Urinary bladder (tissue), 3 donors: ENCODE measurements at regions not wholly inside any gene's neighbourhood (a gene's known extent, or its start where the extent isn't known, plus 50 kb on each side); places are given as distances from the start of the nearest gene placed in this dataset.

Experiments
- DNase-seq: peaks from one replicate; pipeline ENCODE4 v3.0.0-alpha.2; 2015; ENCODE audit errors: extremely low spot score
- H3K27ac ChIP-seq: one replicate; pipeline ENCODE4 v1.5.1; 2013; ENCODE audit warnings: low read depth, mild to moderate bottlenecking, moderate library complexity
- H3K36me3 ChIP-seq: one replicate; pipeline ENCODE4 v1.6.1; 2013; ENCODE audit warnings: mild to moderate bottlenecking, moderate library complexity; ENCODE audit not compliant: insufficient read depth
- H3K4me1 ChIP-seq: one replicate; pipeline ENCODE4 v1.6.1; 2013; ENCODE audit warnings: mild to moderate bottlenecking, moderate library complexity; ENCODE audit not compliant: insufficient read depth
- H3K4me3 ChIP-seq: one replicate; pipeline ENCODE4 v1.5.1; 2013; ENCODE audit warnings: low read depth, low read length
- WGBS: extraction: QIAGEN DNeasy Blood & Tissue Kit; methylation state at CpG from one replicate; pipeline ENCODE4 v1.1.7; 2013; 5-methylcytosine and 5-hydroxymethylcytosine counted together
- donor health status: healthy with polysubstance abuse.
- donor health status: healthy.

- Histone ChIP-seq H3K36me3 (no peaks in the 10 kb centered on the region), H3K4me3 (no peak overlapping the region), H3K4me1 (no peaks in the 10 kb centered on the region), H3K27ac (no peak overlapping the region)
- 69% methylated on average over 3 of the region's 3 CpGs for WGBS
- no peak for DNase-seq
These were observed 239.0 kb downstream of the INHBA start for GRCh38 chr7:41463770-41464470.

GRCh38 chr7:41459623-41460261 is 243.1 kb downstream of the INHBA start:
- no peak overlapping the region for H3K27ac ChIP-seq
- DNase-seq: no peak
- WGBS: 80% methylated on average over 8 of the region's 8 CpGs
- H3K4me1 ChIP-seq: no peaks in the 10 kb centered on the region
- no peaks in the 10 kb centered on the region for H3K36me3 ChIP-seq
- no peak overlapping the region for H3K4me3 ChIP-seq

GRCh38 chr7:41459183-41459582 is 243.7 kb downstream of the INHBA start:
- WGBS: 86% methylated on average over 5 of the region's 5 CpGs
- DNase-seq: no peak

GRCh38 chr7:41457832-41458437 is 245.0 kb downstream of the INHBA start:
- no peaks in the 10 kb centered on the region for H3K36me3 ChIP-seq
- H3K27ac ChIP-seq: no peak overlapping the region
- H3K4me1 ChIP-seq: no peaks in the 10 kb centered on the region
- H3K4me3 ChIP-seq: no peak overlapping the region
- DNase-seq: no peak

More at GRCh38 chr7:41459183-41459582, 243.7 kb downstream of the INHBA start:
- no peaks in the 10 kb centered on the region for H3K36me3 ChIP-seq
- no peaks in the 10 kb centered on the region for H3K4me1 ChIP-seq
- H3K27ac ChIP-seq: no peak overlapping the region
- H3K4me3 ChIP-seq: no peak overlapping the region

- WGBS: 97% methylated on average over 1 of the region's 1 CpG
- no peak for DNase-seq
- Histone ChIP-seq H3K36me3 (no peaks in the 10 kb centered on the region), H3K27ac (no peak overlapping the region), H3K4me3 (no peak overlapping the region), H3K4me1 (no peaks in the 10 kb centered on the region)
These were observed 251.1 kb downstream of the INHBA start for GRCh38 chr7:41451826-41452225.

- 93% methylated on average over 5 of the region's 5 CpGs for WGBS
- Histone ChIP-seq H3K27ac (no peak overlapping the region), H3K36me3 (no peaks in the 10 kb centered on the region), H3K4me1 (no peaks in the 10 kb centered on the region), H3K4me3 (no peak overlapping the region)
- no peak for DNase-seq
These were observed 253.2 kb downstream of the INHBA start for GRCh38 chr7:41449694-41450093.

GRCh38 chr7:41449286-41449685 is 253.6 kb downstream of the INHBA start:
- DNase-seq: no peak
- Histone ChIP-seq H3K4me3 (no peak overlapping the region), H3K36me3 (no peaks in the 10 kb centered on the region), H3K4me1 (no peaks in the 10 kb centered on the region), H3K27ac (no peak overlapping the region)
- 61% methylated on average over 3 of the region's 3 CpGs for WGBS

- Histone ChIP-seq H3K4me3 (no peak overlapping the region), H3K27ac (no peak overlapping the region), H3K36me3 (no peaks in the 10 kb centered on the region), H3K4me1 (no peaks in the 10 kb centered on the region)
- DNase-seq: no peak
These were observed 254.8 kb downstream of the INHBA start for GRCh38 chr7:41448104-41448503.

GRCh38 chr7:41447450-41448042 is 255.3 kb downstream of the INHBA start:
- DNase-seq: no peak
- no peaks in the 10 kb centered on the region for H3K36me3 ChIP-seq
- WGBS: 86% methylated on average over 9 of the region's 9 CpGs
- H3K27ac ChIP-seq: no peak overlapping the region
- no peak overlapping the region for H3K4me3 ChIP-seq
- no peaks in the 10 kb centered on the region for H3K4me1 ChIP-seq

GRCh38 chr7:41446606-41447449 is 256.1 kb downstream of the INHBA start:
- DNase-seq: no peak
- H3K27ac ChIP-seq: no peak overlapping the region
- H3K36me3 ChIP-seq: no peaks in the 10 kb centered on the region
- 82% methylated on average over 7 of the region's 7 CpGs for WGBS
- no peak overlapping the region for H3K4me3 ChIP-seq
- no peaks in the 10 kb centered on the region for H3K4me1 ChIP-seq

- H3K27ac ChIP-seq: no peak overlapping the region
- H3K4me1 ChIP-seq: no peaks in the 10 kb centered on the region
- no peaks in the 10 kb centered on the region for H3K36me3 ChIP-seq
- H3K4me3 ChIP-seq: no peak overlapping the region
- WGBS: 91% methylated on average over 3 of the region's 3 CpGs
- DNase-seq: no peak
These were observed 256.9 kb downstream of the INHBA start for GRCh38 chr7:41445946-41446345.

- DNase-seq: no peak
- 70% methylated on average over 1 of the region's 1 CpG for WGBS
- Histone ChIP-seq H3K27ac (no peak overlapping the region), H3K4me3 (no peak overlapping the region), H3K36me3 (no peaks in the 10 kb centered on the region), H3K4me1 (no peaks in the 10 kb centered on the region)
These were observed 257.5 kb downstream of the INHBA start for GRCh38 chr7:41445432-41445831.

- DNase-seq: no peak
- 84% methylated on average over 7 of the region's 7 CpGs for WGBS
- H3K27ac ChIP-seq: no peak overlapping the region
- no peaks in the 10 kb centered on the region for H3K4me1 ChIP-seq
- H3K4me3 ChIP-seq: no peak overlapping the region
- no peaks in the 10 kb centered on the region for H3K36me3 ChIP-seq
These were observed 263.4 kb downstream of the INHBA start for GRCh38 chr7:41439515-41439879.
